ENCODE measurements at regions not wholly inside any gene's neighbourhood (a gene's known extent, or its start where the extent isn't known, plus 50 kb on each side); places are given as distances from the start of the nearest gene placed in this dataset.

DNA sequence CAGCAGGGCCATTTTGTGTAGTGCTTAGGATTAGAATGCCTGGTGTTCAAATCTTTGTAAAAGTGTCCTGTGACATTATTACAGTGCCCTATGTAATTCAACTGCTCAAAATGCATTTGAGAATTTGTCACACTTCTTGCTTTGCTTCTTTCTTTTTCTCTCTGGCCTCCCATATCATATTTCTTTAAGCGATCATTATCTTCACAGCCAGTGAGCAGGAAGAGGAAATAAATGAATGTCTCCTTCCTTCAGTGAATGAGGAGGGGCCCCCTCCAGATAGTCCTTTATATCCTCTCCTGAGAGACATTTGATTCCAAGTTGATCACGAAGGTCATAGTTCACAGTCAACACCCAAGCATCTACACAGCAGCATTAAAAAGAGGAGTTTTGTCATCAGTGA is 425.1 kb upstream of the NPVF start:
- Histone ChIP-seq H3K27ac (ENCODE audit: low read depth, low read length, poor library complexity, severe bottlenecking) (peak overlapping the region; percentile 53), H3K36me3 (ENCODE audit: insufficient read depth, low read length, poor library complexity, severe bottlenecking) (no peaks in the 10 kb centered on the region), H3K27me3 (replicated peaks; ENCODE audit: insufficient read depth, low read depth, low read length, poor library complexity) (no peaks in the 10 kb centered on the region), H3K9me3 (ENCODE audit: low read depth, low read length, poor library complexity, severe bottlenecking) (no peaks in the 10 kb centered on the region), H3K4me3 (ENCODE audit: low read depth, low read length, poor library complexity, severe bottlenecking) (no peak overlapping the region), H3K4me1 (ENCODE audit: insufficient read depth, low read length, poor library complexity, severe bottlenecking) (peaks cover 43% of the 10 kb centered on the region)
- TF ChIP-seq EZH2 (IDR thresholded peaks at IDR 0.05; ENCODE audit: borderline replicate concordance, low read depth, low read length, poor library complexity, severe bottlenecking) = no peak
- ChIA-PET POLR2A (ENCODE audit: low non-redundant PET) (no interaction called here), CTCF (no interaction called here)
- peak; percentile 85 for DNase-seq (ENCODE audit: low spot score)
- intact Hi-C loops (cut with micrococcal nuclease; ENCODE audit: unreplicated experiment) = no loop called here
- no TSS peak for BruUV-seq (replicated peaks)

DNA sequence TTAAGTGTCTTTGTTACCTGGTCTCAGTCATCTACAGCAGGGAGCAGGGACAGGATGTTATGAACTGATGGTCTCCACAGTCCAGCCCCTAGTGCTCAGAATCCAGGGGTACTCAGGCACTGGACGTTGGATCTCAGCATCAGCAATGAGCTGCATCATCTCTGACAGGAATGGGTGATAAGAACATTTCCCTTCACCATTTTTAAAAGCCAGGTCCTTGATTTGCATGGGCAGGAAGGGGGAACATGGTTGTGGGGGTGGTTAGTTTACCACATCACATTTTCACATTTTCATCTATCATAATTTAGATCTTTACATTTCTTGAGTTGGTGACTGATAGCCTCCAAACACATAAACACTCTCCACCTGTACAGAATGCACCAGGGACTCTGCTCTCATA is 427.8 kb upstream of the NPVF start:
- POLR2A ChIA-PET (ENCODE audit: low non-redundant PET) = interaction anchor here (0.6 kb wide), 1 partner anchor 119 kb away, joined by 3 read pairs; no protein-coding TSS in a partner anchor
- peaks cover 48% of the 10 kb centered on the region for H3K4me1 ChIP-seq (ENCODE audit: insufficient read depth, low read length, poor library complexity, severe bottlenecking)
- intact Hi-C loops (cut with micrococcal nuclease; ENCODE audit: unreplicated experiment) = no loop called here

DNA sequence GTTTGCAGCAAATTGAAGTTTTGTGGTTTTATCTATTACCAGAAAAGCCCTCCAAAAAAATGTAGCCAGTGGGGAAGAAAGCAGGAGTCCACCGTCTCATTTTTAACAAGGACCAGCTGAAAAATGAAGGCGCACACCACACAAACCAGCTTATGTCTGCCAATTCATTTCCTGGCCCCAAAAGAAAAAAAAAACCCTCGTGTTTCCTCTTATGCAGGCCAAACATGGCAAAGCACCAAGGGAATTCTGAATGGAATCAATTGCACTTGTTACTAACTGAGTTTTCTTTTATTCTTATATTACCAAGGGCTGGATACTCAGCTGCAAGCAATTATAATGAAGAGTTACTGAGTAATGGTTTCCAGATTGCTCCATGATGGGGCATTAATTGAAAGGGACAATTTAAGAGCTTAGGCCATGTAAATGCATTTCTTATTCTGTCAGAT is 428.3 kb upstream of the NPVF start:
- peak; percentile 94 for DNase-seq (ENCODE audit: low spot score)
- Histone ChIP-seq H3K9me3 (ENCODE audit: low read depth, low read length, poor library complexity, severe bottlenecking) (no peaks in the 10 kb centered on the region), H3K36me3 (ENCODE audit: insufficient read depth, low read length, poor library complexity, severe bottlenecking) (no peaks in the 10 kb centered on the region), H3K27me3 (replicated peaks; ENCODE audit: insufficient read depth, low read depth, low read length, poor library complexity) (peaks cover 4% of the 10 kb centered on the region), H3K4me3 (ENCODE audit: low read depth, low read length, poor library complexity, severe bottlenecking) (no peak overlapping the region), H3K4me1 (ENCODE audit: insufficient read depth, low read length, poor library complexity, severe bottlenecking) (peaks cover 48% of the 10 kb centered on the region), H3K27ac (ENCODE audit: low read depth, low read length, poor library complexity, severe bottlenecking) (peak overlapping the region; percentile 26)
- CTCF ChIA-PET = interaction anchor here (0.6 kb wide), 1 partner anchor 127 kb away, joined by 3 read pairs; no protein-coding TSS in a partner anchor
- no TSS peak for BruUV-seq (replicated peaks)
- TF ChIP-seq, protein P1, sequence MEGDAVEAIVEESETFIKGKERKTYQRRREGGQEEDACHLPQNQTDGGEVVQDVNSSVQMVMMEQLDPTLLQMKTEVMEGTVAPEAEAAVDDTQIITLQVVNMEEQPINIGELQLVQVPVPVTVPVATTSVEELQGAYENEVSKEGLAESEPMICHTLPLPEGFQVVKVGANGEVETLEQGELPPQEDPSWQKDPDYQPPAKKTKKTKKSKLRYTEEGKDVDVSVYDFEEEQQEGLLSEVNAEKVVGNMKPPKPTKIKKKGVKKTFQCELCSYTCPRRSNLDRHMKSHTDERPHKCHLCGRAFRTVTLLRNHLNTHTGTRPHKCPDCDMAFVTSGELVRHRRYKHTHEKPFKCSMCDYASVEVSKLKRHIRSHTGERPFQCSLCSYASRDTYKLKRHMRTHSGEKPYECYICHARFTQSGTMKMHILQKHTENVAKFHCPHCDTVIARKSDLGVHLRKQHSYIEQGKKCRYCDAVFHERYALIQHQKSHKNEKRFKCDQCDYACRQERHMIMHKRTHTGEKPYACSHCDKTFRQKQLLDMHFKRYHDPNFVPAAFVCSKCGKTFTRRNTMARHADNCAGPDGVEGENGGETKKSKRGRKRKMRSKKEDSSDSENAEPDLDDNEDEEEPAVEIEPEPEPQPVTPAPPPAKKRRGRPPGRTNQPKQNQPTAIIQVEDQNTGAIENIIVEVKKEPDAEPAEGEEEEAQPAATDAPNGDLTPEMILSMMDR (conservative IDR thresholded peaks at IDR 0.05; ENCODE audit: low read depth, low read length) = no peak
- no peak for TF ChIP-seq EZH2 (IDR thresholded peaks at IDR 0.05; ENCODE audit: borderline replicate concordance, low read depth, low read length, poor library complexity, severe bottlenecking)
- POLR2A ChIA-PET (ENCODE audit: low non-redundant PET) = interaction anchor here (0.6 kb wide), 1 partner anchor 118 kb away, joined by 3 read pairs; no protein-coding TSS in a partner anchor
- intact Hi-C loops (cut with micrococcal nuclease; ENCODE audit: unreplicated experiment) = no loop called here

More for the DNA sequence above, 427.8 kb upstream of the NPVF start:
- DNase-seq (ENCODE audit: low spot score) = no peak
- no TSS peak for BruUV-seq (replicated peaks)
- Histone ChIP-seq H3K9me3 (ENCODE audit: low read depth, low read length, poor library complexity, severe bottlenecking) (no peaks in the 10 kb centered on the region), H3K27ac (ENCODE audit: low read depth, low read length, poor library complexity, severe bottlenecking) (peak overlapping the region; percentile 26), H3K27me3 (replicated peaks; ENCODE audit: insufficient read depth, low read depth, low read length, poor library complexity) (no peaks in the 10 kb centered on the region), H3K36me3 (ENCODE audit: insufficient read depth, low read length, poor library complexity, severe bottlenecking) (no peaks in the 10 kb centered on the region), H3K4me3 (ENCODE audit: low read depth, low read length, poor library complexity, severe bottlenecking) (no peak overlapping the region)
- CTCF ChIA-PET = no interaction called here
- no peak for TF ChIP-seq EZH2 (IDR thresholded peaks at IDR 0.05; ENCODE audit: borderline replicate concordance, low read depth, low read length, poor library complexity, severe bottlenecking)
- TF ChIP-seq, protein P1 (conservative IDR thresholded peaks at IDR 0.05; ENCODE audit: low read depth, low read length) = no peak

DNA sequence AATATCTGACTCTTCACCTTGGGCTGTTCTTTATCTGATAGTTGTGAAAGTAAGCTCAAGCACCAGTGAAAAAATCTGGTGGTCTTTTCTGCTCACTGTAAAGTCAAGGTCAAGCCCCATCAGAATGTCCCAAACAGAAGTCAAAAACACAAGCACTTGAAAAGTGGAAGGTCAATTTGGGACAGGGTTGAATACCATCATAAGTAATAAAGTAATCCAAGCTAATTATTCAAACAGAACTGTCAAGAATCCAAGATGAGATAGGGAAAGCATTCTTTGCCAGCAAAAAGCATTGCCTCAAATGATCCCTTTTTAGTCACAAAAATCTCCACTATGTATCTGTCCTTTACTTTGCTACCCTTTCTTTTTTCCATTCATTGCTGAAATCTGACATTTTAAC is 430.1 kb upstream of the NPVF start:
- no peaks in the 10 kb centered on the region for H3K9me3 ChIP-seq (ENCODE audit: low read depth, low read length, poor library complexity, severe bottlenecking)
- ChIA-PET CTCF (no interaction called here), POLR2A (ENCODE audit: low non-redundant PET) (interaction anchor here (0.7 kb wide), 1 partner anchor 17 kb away, joined by 3 read pairs; no protein-coding TSS in a partner anchor)
- TF ChIP-seq, protein P1 (conservative IDR thresholded peaks at IDR 0.05; ENCODE audit: low read depth, low read length) = no peak
- TF ChIP-seq EZH2 (IDR thresholded peaks at IDR 0.05; ENCODE audit: borderline replicate concordance, low read depth, low read length, poor library complexity, severe bottlenecking) = no peak
- H3K27me3 ChIP-seq (replicated peaks; ENCODE audit: insufficient read depth, low read depth, low read length, poor library complexity) = peaks cover 10% of the 10 kb centered on the region
- H3K4me1 ChIP-seq (ENCODE audit: insufficient read depth, low read length, poor library complexity, severe bottlenecking) = peaks cover 45% of the 10 kb centered on the region
- intact Hi-C loops (cut with micrococcal nuclease; ENCODE audit: unreplicated experiment) = no loop called here
- no peak overlapping the region for H3K4me3 ChIP-seq (ENCODE audit: low read depth, low read length, poor library complexity, severe bottlenecking)
- no peak overlapping the region for H3K27ac ChIP-seq (ENCODE audit: low read depth, low read length, poor library complexity, severe bottlenecking)
- BruUV-seq (replicated peaks) = no TSS peak
- no peaks in the 10 kb centered on the region for H3K36me3 ChIP-seq (ENCODE audit: insufficient read depth, low read length, poor library complexity, severe bottlenecking)
- no peak for DNase-seq (ENCODE audit: low spot score)
